Motor neuron (in vitro differentiated cells): ENCODE measurements at regions not wholly inside any gene's neighbourhood (a gene's known extent, or its start where the extent isn't known, plus 50 kb on each side); places are given as distances from the start of the nearest gene placed in this dataset.

Experiments used
- ATAC-seq, 8 experiments: fragments of 200-7000 bp; cut with Tn5 transposase; replicated peaks in 6 of 8; 2 replicates each; pipeline ENCODE4 v1.8.0; 2021; ENCODE audit warnings: mild to moderate bottlenecking in 8 of 8, moderate library complexity in 8 of 8
- H3K27ac ChIP-seq, 2 donors: fragments of 250-450 bp; sonication (Bioruptor Pico); 2 replicates each; pipeline ENCODE4 v1.9.0; 2021; ENCODE audit warnings: antibody characterized with exemption in 2 of 2, mild to moderate bottlenecking in 2 of 2, moderate library complexity in 1 of 2
- H3K4me1 ChIP-seq, 2 donors: fragments of 250-450 bp; sonication (Bioruptor Pico); replicated peaks in 1 of 2; 2 replicates each; pipeline ENCODE4 v1.6.1; 2021; ENCODE audit warnings: antibody characterized with exemption in 2 of 2, mild to moderate bottlenecking in 2 of 2, moderate library complexity in 1 of 2
- H3K4me3 ChIP-seq, 5 donors: fragments of 250-450 bp; sonication (Bioruptor Pico); 2 replicates each; pipeline ENCODE4 v1.9.0; 2021; ENCODE audit warnings: antibody characterized with exemption in 5 of 5, mild to moderate bottlenecking in 5 of 5, moderate library complexity in 4 of 5
- WGBS, 10 experiments: fragments of 450-650 bp; shearing (Covaris generic); methylation state at CpG; one replicate each; pipeline ENCODE4 v1.0.0; 2022; 5-methylcytosine and 5-hydroxymethylcytosine counted together
- in situ Hi-C, 9 experiments: fragments of 400-800 bp; cut with MboI; loops; one replicate each; pipeline ENCODE4 v1.15.0; 2021; ENCODE audit warnings: low sequenced_read_pairs in 9 of 9, low pct_unique_long_range_greater_than_20kb in 2 of 9; ENCODE audit not compliant: unreplicated experiment in 9 of 9

GRCh38 chr14:83395321-83395720 lies 1861.7 kb upstream of the SEL1L start:
- in situ Hi-C loops = no loop called here
- H3K27ac ChIP-seq = no peak overlapping the region
- ATAC-seq = no peak
- 7 to 87% (median 66%) methylated on average over 1 to 2 of the region's 2 CpGs; no CpG with 5 or more reads in 3 of the 10 experiments for WGBS, 10 experiments
- H3K4me3 ChIP-seq = no peak overlapping the region
- no peaks in the 10 kb centered on the region for H3K4me1 ChIP-seq

GRCh38 chr14:83416476-83416875 lies 1882.8 kb upstream of the SEL1L start:
- H3K27ac ChIP-seq = no peak overlapping the region
- in situ Hi-C loops = no loop called here
- ATAC-seq = no peak
- H3K4me3 ChIP-seq = no peak overlapping the region
- WGBS, 10 experiments = 0 to 100% (median 83%) methylated on average over 1 to 2 of the region's 2 CpGs; no CpG with 5 or more reads in 2 of the 10 experiments
- H3K4me1 ChIP-seq = no peaks in the 10 kb centered on the region

GRCh38 chr14:83419420-83419819 lies 1885.8 kb upstream of the SEL1L start:
- in situ Hi-C loops = no loop called here
- no peak for ATAC-seq
- WGBS, 10 experiments = 30 to 100% (median 92%) methylated on average over 1 to 4 of the region's 4 CpGs; no CpG with 5 or more reads in 1 of the 10 experiments
- Histone ChIP-seq H3K4me1 (no peaks in the 10 kb centered on the region), H3K27ac (no peak overlapping the region), H3K4me3 (no peak overlapping the region)

GRCh38 chr14:83421711-83422110 lies 1888.1 kb upstream of the SEL1L start:
- H3K4me1 ChIP-seq = no peaks in the 10 kb centered on the region
- in situ Hi-C loops = no loop called here
- 0 to 100% (median 83%) methylated on average over 1 to 2 of the region's 2 CpGs; no CpG with 5 or more reads in 4 of the 10 experiments for WGBS, 10 experiments
- H3K27ac ChIP-seq = no peak overlapping the region
- no peak for ATAC-seq
- no peak overlapping the region for H3K4me3 ChIP-seq

DNA sequence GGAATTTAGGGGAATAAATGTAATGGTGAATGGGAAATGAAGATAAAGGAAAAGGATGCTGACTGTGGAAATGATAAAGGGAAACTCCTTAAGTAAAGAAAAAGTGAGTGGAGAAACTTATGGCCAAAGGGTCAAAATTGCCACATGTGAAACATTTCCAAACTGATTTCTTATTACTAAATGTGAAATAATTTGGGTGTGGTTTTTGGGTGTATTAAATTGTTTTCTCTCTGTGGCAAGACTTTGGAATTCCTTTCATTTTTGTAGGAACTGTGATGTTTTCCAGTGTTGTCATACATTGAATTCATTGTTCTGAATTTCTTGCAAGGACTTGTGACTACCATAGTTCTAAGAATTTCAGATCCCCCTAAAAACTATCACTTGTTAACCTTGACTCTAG lies 1891.5 kb upstream of the SEL1L start:
- in situ Hi-C loops = no loop called here
- H3K4me3 ChIP-seq = no peak overlapping the region
- H3K4me1 ChIP-seq = no peaks in the 10 kb centered on the region
- ATAC-seq = no peak
- no peak overlapping the region for H3K27ac ChIP-seq

GRCh38 chr14:83425706-83426105 lies 1892.1 kb upstream of the SEL1L start:
- Histone ChIP-seq H3K4me3 (no peak overlapping the region), H3K27ac (no peak overlapping the region), H3K4me1 (no peaks in the 10 kb centered on the region)
- WGBS, 10 experiments = 14 to 100% (median 86%) methylated on average over 2 of the region's 2 CpGs; no CpG with 5 or more reads in 1 of the 10 experiments
- ATAC-seq = no peak
- in situ Hi-C loops = no loop called here

DNA sequence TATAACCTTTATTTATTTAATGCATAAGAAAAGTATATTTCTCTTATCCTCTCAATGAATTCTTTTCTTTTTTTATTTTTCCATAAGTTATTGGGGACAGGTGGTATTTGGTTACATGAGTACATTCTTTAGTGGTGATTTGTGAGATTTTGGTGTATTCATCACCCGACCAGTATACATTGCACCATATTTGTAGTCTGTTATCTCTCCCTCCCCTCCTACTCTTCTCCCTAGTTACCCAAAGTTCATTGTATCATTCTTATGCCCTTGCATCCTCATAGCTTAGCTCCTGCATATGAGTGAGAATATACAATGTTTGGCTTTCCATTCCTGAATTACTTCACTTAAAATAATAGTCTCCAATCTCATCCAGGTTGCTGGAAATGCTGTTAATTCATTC lies 1900.0 kb upstream of the SEL1L start:
- Histone ChIP-seq H3K27ac (no peak overlapping the region), H3K4me3 (no peak overlapping the region), H3K4me1 (no peaks in the 10 kb centered on the region)
- WGBS, 10 experiments = 0 to 100% (median 71%) methylated on average over 1 of the region's 1 CpG; no CpG with 5 or more reads in 3 of the 10 experiments
- in situ Hi-C loops = no loop called here
- ATAC-seq = no peak

DNA sequence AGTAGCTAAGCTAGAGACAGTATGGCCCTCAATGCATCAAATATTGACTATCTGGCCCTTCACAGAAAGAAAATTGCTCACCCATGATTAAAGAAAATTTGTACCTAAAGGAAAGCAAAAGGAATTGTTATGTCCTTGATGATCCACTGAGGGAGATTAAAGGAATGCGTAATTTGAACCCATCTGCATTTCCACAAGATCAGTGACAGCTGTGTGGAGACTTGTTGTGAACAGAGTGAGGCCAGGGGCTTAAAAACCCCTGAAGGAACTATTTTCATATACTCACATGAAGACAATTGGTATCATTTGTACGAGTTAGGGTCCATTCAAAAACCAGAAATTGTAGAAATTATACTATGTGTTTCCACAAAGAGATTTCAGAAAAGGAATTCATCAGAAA lies 1908.1 kb upstream of the SEL1L start:
- Histone ChIP-seq H3K4me3 (no peak overlapping the region), H3K4me1 (no peaks in the 10 kb centered on the region), H3K27ac (no peak overlapping the region)
- 0 to 100% (median 75%) methylated on average over 1 to 2 of the region's 2 CpGs; no CpG with 5 or more reads in 1 of the 10 experiments for WGBS, 10 experiments
- in situ Hi-C loops = no loop called here
- ATAC-seq = no peak

DNA sequence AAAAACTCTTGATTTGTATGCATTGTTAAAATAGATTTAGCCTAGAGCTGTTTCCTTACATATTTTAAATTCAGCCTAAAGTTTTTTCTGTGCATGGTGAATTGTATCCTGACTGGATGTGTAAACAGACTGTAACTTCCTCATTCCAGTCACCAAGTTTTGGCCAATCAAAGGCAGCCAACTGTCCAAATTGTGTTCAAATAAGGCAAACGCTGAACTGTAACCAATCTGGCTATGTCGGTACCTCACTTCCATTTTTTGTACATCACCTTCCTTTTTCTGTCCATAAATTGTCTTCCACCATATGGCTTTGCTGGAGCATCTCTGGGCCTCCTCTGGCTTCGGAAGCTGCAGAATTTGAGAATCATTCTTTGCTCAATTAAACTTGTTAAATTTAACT lies 1921.9 kb upstream of the SEL1L start:
- H3K4me1 ChIP-seq = no peaks in the 10 kb centered on the region
- no peak overlapping the region for H3K4me3 ChIP-seq
- WGBS, 10 experiments = 0 to 100% (median 82%) methylated on average over 1 to 3 of the region's 3 CpGs
- no peak overlapping the region for H3K27ac ChIP-seq
- ATAC-seq = no peak
- in situ Hi-C loops = no loop called here

GRCh38 chr14:83461521-83461920 lies 1927.9 kb upstream of the SEL1L start:
- Histone ChIP-seq H3K27ac (no peak overlapping the region), H3K4me3 (no peak overlapping the region), H3K4me1 (no peaks in the 10 kb centered on the region)
- in situ Hi-C loops = no loop called here
- ATAC-seq = no peak
- WGBS, 10 experiments = 32 to 100% (median 75%) methylated on average over 2 to 4 of the region's 4 CpGs; no CpG with 5 or more reads in 2 of the 10 experiments

DNA sequence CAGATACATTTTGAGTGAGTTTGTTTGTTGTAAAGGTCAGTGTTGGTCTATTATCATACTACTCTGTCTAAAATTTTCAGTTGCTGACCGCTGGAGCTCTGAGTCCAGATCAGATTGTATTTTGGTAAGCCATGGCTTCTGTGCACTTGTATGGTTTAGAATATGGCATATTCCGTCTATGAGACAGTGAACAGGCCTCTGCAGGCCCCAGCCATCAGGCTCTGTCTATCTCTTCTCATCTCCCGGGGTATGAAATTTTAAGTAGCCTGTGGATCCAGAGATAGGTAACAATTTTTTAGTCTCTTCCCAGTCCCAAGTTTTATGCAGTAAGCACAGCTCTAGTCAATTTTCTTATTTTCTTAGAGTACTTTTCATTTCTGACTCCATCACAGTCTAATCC lies 1929.1 kb upstream of the SEL1L start:
- no peak for ATAC-seq
- in situ Hi-C loops = no loop called here

DNA sequence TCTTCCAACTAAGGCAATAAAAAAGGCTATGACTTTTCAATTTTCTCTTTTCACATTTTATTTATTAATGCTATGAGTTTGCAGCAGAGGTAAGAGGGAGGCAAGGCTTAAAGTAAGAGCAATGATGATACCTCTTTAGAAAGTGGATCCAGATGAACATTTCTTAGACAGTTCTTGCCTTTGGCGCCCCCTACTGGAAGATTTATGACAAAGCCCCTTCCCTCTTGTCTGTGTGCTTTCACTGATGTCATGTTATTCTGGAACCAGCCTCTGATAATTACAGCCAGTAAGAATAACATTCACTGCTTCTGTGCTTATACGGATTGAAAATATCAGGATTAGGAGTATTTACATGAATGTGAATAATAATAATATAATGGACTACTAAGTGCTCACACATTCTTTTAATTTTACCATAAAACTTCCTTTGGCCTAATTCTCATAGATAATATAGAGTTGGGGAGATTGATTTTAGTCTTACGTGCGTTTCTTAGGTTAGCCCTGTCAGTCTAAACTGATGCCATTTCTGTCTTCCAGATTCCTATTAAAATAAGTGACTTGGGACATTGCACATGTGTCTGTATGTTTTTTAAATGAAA lies 1929.9 kb upstream of the SEL1L start:
- 0 to 78% (median 52%) methylated on average over 1 to 4 of the region's 4 CpGs; no CpG with 5 or more reads in 2 of the 10 experiments for WGBS, 10 experiments
- peak in 5 of 8 experiments; percentile 33 to 77 (median 51) for ATAC-seq

More for the DNA sequence above, 1929.1 kb upstream of the SEL1L start:
- no peak overlapping the region for H3K27ac ChIP-seq
- no peak overlapping the region for H3K4me3 ChIP-seq
- H3K4me1 ChIP-seq = no peaks in the 10 kb centered on the region
- 26 to 100% (median 83%) methylated on average over 1 to 3 of the region's 3 CpGs; no CpG with 5 or more reads in 1 of the 10 experiments for WGBS, 10 experiments

DNA sequence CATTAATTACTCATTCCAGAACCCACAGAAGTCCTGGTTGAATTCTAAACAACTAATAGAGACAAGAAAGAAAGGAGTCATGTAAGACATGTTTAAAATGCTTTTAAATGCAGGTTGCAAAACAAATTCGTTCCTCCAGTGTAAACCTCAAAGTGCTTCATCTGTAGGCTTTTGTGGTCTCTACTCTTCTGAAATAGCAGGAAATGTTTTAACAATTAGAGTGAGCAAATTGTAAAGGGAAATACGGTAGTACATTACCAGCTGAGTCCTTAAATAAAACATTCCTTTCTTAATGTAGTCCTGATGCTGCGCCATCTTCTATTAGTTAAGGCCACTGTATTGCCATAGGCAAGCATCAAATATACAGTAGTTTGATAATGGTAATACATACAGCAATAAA lies 1934.2 kb upstream of the SEL1L start:
- 20 to 89% (median 76%) methylated on average over 2 to 3 of the region's 3 CpGs for WGBS, 10 experiments
- no peak for ATAC-seq
- no peak overlapping the region for H3K4me3 ChIP-seq
- no peak overlapping the region for H3K27ac ChIP-seq
- no peaks in the 10 kb centered on the region for H3K4me1 ChIP-seq
- in situ Hi-C loops = no loop called here

More for the DNA sequence above, 1929.9 kb upstream of the SEL1L start:
- no peaks in the 10 kb centered on the region for H3K4me1 ChIP-seq
- in situ Hi-C loops = no loop called here
- H3K27ac ChIP-seq = no peak overlapping the region
- no peak overlapping the region for H3K4me3 ChIP-seq

DNA sequence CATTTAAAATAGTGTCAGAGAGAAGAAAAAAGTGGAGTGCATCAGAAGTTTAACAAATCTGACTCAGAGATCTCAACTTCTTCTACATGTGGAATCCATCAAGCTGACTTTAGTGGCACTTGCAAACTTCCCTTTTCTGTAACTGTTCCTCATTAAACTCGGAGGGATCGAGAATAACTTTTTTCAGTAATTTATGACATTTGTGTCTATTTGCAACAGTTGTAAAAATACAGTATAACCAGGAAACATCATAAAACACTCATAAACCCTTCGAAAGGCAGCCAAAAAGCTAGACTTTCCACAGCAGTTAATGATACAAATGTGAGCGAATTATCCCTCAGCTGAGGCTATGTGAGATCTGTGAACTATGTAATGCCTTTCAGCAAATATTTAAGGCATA lies 1936.8 kb upstream of the SEL1L start:
- ATAC-seq = no peak
- 0 to 100% (median 93%) methylated on average over 2 to 4 of the region's 4 CpGs; no CpG with 5 or more reads in 1 of the 10 experiments for WGBS, 10 experiments
- in situ Hi-C loops = no loop called here
- H3K4me3 ChIP-seq = no peak overlapping the region
- no peaks in the 10 kb centered on the region for H3K4me1 ChIP-seq
- no peak overlapping the region for H3K27ac ChIP-seq
